Transverse colon (tissue), 4 donors: ENCODE measurements at regions not wholly inside any gene's neighbourhood (a gene's known extent, or its start where the extent isn't known, plus 50 kb on each side); places are given as distances from the start of the nearest gene placed in this dataset.

Source experiments
- CTCF ChIP-seq, 5 experiments: fragments of 200-600 bp in 3 of 5; fragments of 450-650 bp in 2 of 5; sonication (generic) in 3 of 5; IDR thresholded peaks; 1 replicate in 2 of 5; 2 replicates in 3 of 5; pipeline ENCODE4 v1.5.1; 2016 to 2017; ENCODE audit warnings: antibody characterized with exemption in 5 of 5, inconsistent platforms in 3 of 5, mild to moderate bottlenecking in 2 of 5, moderate library complexity in 1 of 5
- EP300 ChIP-seq: sonication (generic); formaldehyde crosslinking; IDR thresholded peaks from one replicate; pipeline ENCODE4 v1.6.1; 2017; ENCODE audit warnings: antibody characterized with exemption, low read depth
- POLR2A ChIP-seq: fragments of 450-650 bp; IDR thresholded peaks from one replicate; pipeline ENCODE4 v1.6.1; 2016; ENCODE audit warnings: antibody characterized with exemption, mild to moderate bottlenecking, moderate library complexity
- POLR2AphosphoS5 ChIP-seq, 3 donors: sonication (generic); formaldehyde crosslinking; IDR thresholded peaks; one replicate each; pipeline ENCODE4 v1.6.1; 2016; ENCODE audit warnings: antibody characterized with exemption in 3 of 3

GRCh38 chr6:85116475-85116874, 333.4 kb upstream of the NT5E start:
- no peak for TF ChIP-seq CTCF (IDR thresholded peaks at IDR 0.05)
- no peak for TF ChIP-seq POLR2AphosphoS5 (IDR thresholded peaks at IDR 0.05)
- no peak for TF ChIP-seq EP300
- TF ChIP-seq POLR2A = no peak
